H9 (cell line): ENCODE measurements at regions not wholly inside any gene's neighbourhood (a gene's known extent, or its start where the extent isn't known, plus 50 kb on each side); places are given as distances from the start of the nearest gene placed in this dataset.

Experiments used
- DNase-seq: peaks from one replicate; pipeline ENCODE4 v3.0.0-alpha.2; 2017
- H2AFZ ChIP-seq: one replicate; pipeline ENCODE4 v1.6.1; 2013; ENCODE audit warnings: mild to moderate bottlenecking, low read length, control low read depth, moderate library complexity
- H2AK5ac ChIP-seq: 2 replicates; pipeline ENCODE4 v1.6.1; 2013; ENCODE audit warnings: low read length, control low read depth, mixed read lengths; ENCODE audit not compliant: insufficient read length
- H2BK120ac ChIP-seq: one replicate; pipeline ENCODE4 v1.6.1; 2013; ENCODE audit warnings: low read depth, mild to moderate bottlenecking, low read length, control low read depth, inconsistent platforms; ENCODE audit not compliant: poor library complexity, severe bottlenecking
- H2BK12ac ChIP-seq: 2 replicates; pipeline ENCODE4 v1.6.1; 2013; ENCODE audit warnings: low read length, control low read depth, mixed read lengths, low read depth; ENCODE audit not compliant: insufficient read length
- H2BK15ac ChIP-seq: 2 replicates; pipeline ENCODE4 v1.6.1; 2013; ENCODE audit warnings: low read depth, low read length, control low read depth
- H2BK20ac ChIP-seq: one replicate; pipeline ENCODE4 v1.6.1; 2013; ENCODE audit warnings: low read depth, mild to moderate bottlenecking, low read length, control low read depth, inconsistent platforms; ENCODE audit not compliant: poor library complexity, severe bottlenecking
- H2BK5ac ChIP-seq: 2 replicates; pipeline ENCODE4 v1.6.1; 2013; ENCODE audit warnings: low read length, control low read depth, mixed read lengths; ENCODE audit not compliant: insufficient read length
- H3K14ac ChIP-seq: 2 replicates; pipeline ENCODE4 v1.6.1; 2013; ENCODE audit warnings: low read length, control low read depth; ENCODE audit not compliant: insufficient read depth
- H3K18ac ChIP-seq: 2 replicates; pipeline ENCODE4 v1.6.1; 2013; ENCODE audit warnings: low read depth, mild to moderate bottlenecking, mixed read lengths, low read length, control low read depth; ENCODE audit not compliant: insufficient read length
- H3K23ac ChIP-seq: 2 replicates; pipeline ENCODE4 v1.6.1; 2013; ENCODE audit warnings: low read length, control low read depth, mixed read lengths, low read depth; ENCODE audit not compliant: insufficient read length
- H3K23me2 ChIP-seq: 2 replicates; pipeline ENCODE4 v1.6.1; 2013; ENCODE audit warnings: low read depth, mild to moderate bottlenecking, mixed read lengths, low read length, control low read depth; ENCODE audit not compliant: insufficient read length, poor library complexity, severe bottlenecking
- H3K27ac ChIP-seq: 2 replicates; pipeline ENCODE4 v1.5.1; 2013; ENCODE audit warnings: low read length, control low read depth, mixed read lengths, low read depth; ENCODE audit not compliant: insufficient read length
- H3K27me3 ChIP-seq: 2 replicates; pipeline ENCODE4 v1.6.1; 2013; ENCODE audit warnings: low read length, control low read depth, inconsistent platforms; ENCODE audit not compliant: insufficient read depth
- H3K4ac ChIP-seq: 2 replicates; pipeline ENCODE4 v1.6.1; 2013; ENCODE audit warnings: low read depth, mild to moderate bottlenecking, control low read depth, inconsistent platforms, low read length, moderate library complexity
- H3K4me1 ChIP-seq: 2 replicates; pipeline ENCODE4 v1.6.1; 2013; ENCODE audit warnings: low read length, control low read depth, inconsistent platforms; ENCODE audit not compliant: insufficient read depth
- H3K4me2 ChIP-seq: 2 replicates; pipeline ENCODE4 v1.6.1; 2013; ENCODE audit warnings: low read length, control low read depth, mixed read lengths; ENCODE audit not compliant: insufficient read length, insufficient read depth
- H3K56ac ChIP-seq: 2 replicates; pipeline ENCODE4 v1.6.1; 2013; ENCODE audit warnings: low read depth, mild to moderate bottlenecking, mixed read lengths, low read length, control low read depth; ENCODE audit not compliant: insufficient read length
- H3K79me1 ChIP-seq: 2 replicates; pipeline ENCODE4 v1.6.1; 2013; ENCODE audit warnings: low read depth, mild to moderate bottlenecking, moderate library complexity, low read length, control low read depth, inconsistent platforms; ENCODE audit not compliant: insufficient read depth, poor library complexity, severe bottlenecking
- H3K79me2 ChIP-seq: 2 replicates; pipeline ENCODE4 v1.6.1; 2013; ENCODE audit warnings: low read length, control low read depth, inconsistent platforms; ENCODE audit not compliant: insufficient read depth
- H3K9ac ChIP-seq: 2 replicates; pipeline ENCODE4 v1.6.1; 2013; ENCODE audit warnings: low read length, control low read depth, mixed read lengths; ENCODE audit not compliant: insufficient read length; ENCODE audit errors: extremely low read depth
- H3K9me3 ChIP-seq: one replicate; pipeline ENCODE4 v1.6.1; 2013; ENCODE audit warnings: low read depth, low read length, inconsistent platforms; ENCODE audit not compliant: control insufficient read depth
- H3T11ph ChIP-seq: one replicate; pipeline ENCODE4 v1.6.1; 2013; ENCODE audit warnings: mild to moderate bottlenecking, low read length, control low read depth, inconsistent platforms
- H4K20me1 ChIP-seq: one replicate; pipeline ENCODE4 v1.6.1; 2013; ENCODE audit not compliant: control insufficient read depth, insufficient read length, insufficient read depth
- H4K5ac ChIP-seq: 2 replicates; pipeline ENCODE4 v1.6.1; 2013; ENCODE audit warnings: low read depth, mild to moderate bottlenecking, mixed read lengths, low read length, control low read depth; ENCODE audit not compliant: insufficient read length
- H4K8ac ChIP-seq: replicated peaks from 2 replicates; pipeline ENCODE4 v1.6.1; 2013; ENCODE audit warnings: low read length, control low read depth, mixed read lengths, low read depth; ENCODE audit not compliant: insufficient read length
- H4K91ac ChIP-seq: 2 replicates; pipeline ENCODE4 v1.6.1; 2013; ENCODE audit warnings: low read depth, mild to moderate bottlenecking, moderate library complexity, mixed read lengths, low read length, control low read depth; ENCODE audit not compliant: insufficient read length
- H3K27ac Mint-ChIP-seq, 3 experiments: 2 replicates in 2 of 3; 3 replicates in 1 of 3; pipeline ENCODE4 v1.8.0; 2020 to 2021; ENCODE audit warnings: mixed read lengths in 3 of 3, mild to moderate bottlenecking in 1 of 3, moderate library complexity in 1 of 3
- H3K27me3 Mint-ChIP-seq: 2 replicates; pipeline ENCODE4 v1.8.0; 2021; ENCODE audit warnings: low read depth, mild to moderate bottlenecking, moderate library complexity, mixed read lengths
- H3K36me3 Mint-ChIP-seq, 3 experiments: 2 replicates in 2 of 3; 3 replicates in 1 of 3; pipeline ENCODE4 v1.8.0; 2020 to 2021; ENCODE audit warnings: low read depth in 3 of 3, mixed read lengths in 3 of 3; ENCODE audit not compliant: insufficient read depth in 1 of 3
- H3K4me1 Mint-ChIP-seq, 2 experiments: 2 replicates each; pipeline ENCODE4 v1.8.0; 2020; ENCODE audit warnings: mixed read lengths in 2 of 2
- H3K4me3 Mint-ChIP-seq, 2 experiments: 2 replicates in 1 of 2; 3 replicates in 1 of 2; pipeline ENCODE4 v1.8.0; 2020 to 2021; ENCODE audit warnings: mild to moderate bottlenecking in 2 of 2, mixed read lengths in 2 of 2, moderate library complexity in 1 of 2
- H3K9me3 Mint-ChIP-seq, 2 experiments: 2 replicates in 1 of 2; 3 replicates in 1 of 2; pipeline ENCODE4 v1.8.0; 2020; ENCODE audit warnings: mild to moderate bottlenecking in 2 of 2, mixed read lengths in 2 of 2, moderate library complexity in 1 of 2
- CTCF ChIP-seq: fragments of 200-600 bp; sonication (generic); conservative IDR thresholded peaks from 3 replicates; pipeline ENCODE4 v1.8.0; 2021; ENCODE audit warnings: antibody characterized with exemption, mild to moderate bottlenecking
- WGBS: extraction: QIAGEN DNeasy Blood & Tissue Kit; methylation state at CpG from one replicate; pipeline ENCODE4 v1.1.7; 2013; ENCODE audit warnings: missing lambda C conversion rate, low lambda C conversion rate, mixed read lengths; ENCODE audit not compliant: insufficient read length; ENCODE audit errors: extremely low coverage; 5-methylcytosine and 5-hydroxymethylcytosine counted together

DNA sequence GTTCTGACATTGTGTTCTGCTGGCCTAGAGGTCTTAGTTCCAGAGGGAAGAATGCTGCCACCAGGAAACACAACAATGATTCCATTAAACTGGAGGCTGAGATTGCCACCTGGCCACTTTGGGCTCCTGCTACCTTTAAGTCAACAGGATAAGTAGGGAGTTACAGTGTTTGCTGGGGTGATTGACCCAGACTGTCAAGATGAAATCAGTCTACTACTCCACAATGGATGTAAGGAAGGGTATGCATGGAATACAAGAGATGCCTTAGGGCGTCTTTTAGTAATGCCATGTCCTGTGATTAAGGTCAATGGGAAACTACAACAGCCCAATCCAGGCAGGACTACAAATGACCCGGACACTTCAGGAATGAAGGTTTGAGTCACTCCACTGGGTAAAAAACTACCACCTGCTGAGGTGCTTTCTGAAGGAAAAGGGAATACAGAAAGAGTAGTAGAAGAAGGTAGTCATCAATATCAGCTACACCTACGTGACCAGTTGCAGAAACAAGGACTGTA, 852.6 kb downstream of the LRFN5 start:
- H3K23ac ChIP-seq, result no peak overlapping the region
- no peaks in the 10 kb centered on the region for H3K79me2 ChIP-seq
- no peaks in the 10 kb centered on the region for H3K27me3 ChIP-seq
- no peak overlapping the region for H3K27ac ChIP-seq
- H2BK120ac ChIP-seq, result no peak overlapping the region
- no peak overlapping the region for H3T11ph ChIP-seq
- H4K20me1 ChIP-seq, result no peaks in the 10 kb centered on the region
- no peak overlapping the region for H2AK5ac ChIP-seq
- Mint-ChIP-seq H3K4me3 (no peak overlapping the region), H3K36me3 (peaks cover 3 to 17% (median 10%) of the 10 kb centered on the region in 3 experiments; a peak in 5 of 7 replicates), H3K27me3 (no peaks in the 10 kb centered on the region), H3K4me1 (peaks cover 0 to 5% of the 10 kb centered on the region in 2 experiments; a peak in 2 of 4 replicates), H3K9me3 (peaks cover 3 to 14% of the 10 kb centered on the region in 2 experiments; a peak in 3 of 5 replicates), H3K27ac (no peak overlapping the region)
- no peak for DNase-seq
- no peak overlapping the region for H3K4me2 ChIP-seq
- H4K5ac ChIP-seq, result no peak overlapping the region
- no peaks in the 10 kb centered on the region for H3K9me3 ChIP-seq
- H3K18ac ChIP-seq, result no peak overlapping the region
- no peak overlapping the region for H2BK20ac ChIP-seq
- no peak overlapping the region for H3K9ac ChIP-seq
- no peaks in the 10 kb centered on the region for H3K79me1 ChIP-seq
- H4K8ac ChIP-seq, result no peak overlapping the region
- H3K23me2 ChIP-seq, result no peaks in the 10 kb centered on the region
- H3K14ac ChIP-seq, result no peak overlapping the region
- no peak overlapping the region for H2BK12ac ChIP-seq
- no peak overlapping the region for H3K56ac ChIP-seq
- H3K4me1 ChIP-seq, result no peaks in the 10 kb centered on the region
- no peak overlapping the region for H2BK5ac ChIP-seq
- TF ChIP-seq CTCF, result no peak
- no peak overlapping the region for H2BK15ac ChIP-seq
- H4K91ac ChIP-seq, result no peak overlapping the region
- no peak overlapping the region for H3K4ac ChIP-seq
- WGBS, result no CpG with 5 or more reads among the region's 3 CpGs
- no peak overlapping the region for H2AFZ ChIP-seq
